Caki2 (cell line): ENCODE measurements at regions not wholly inside any gene's neighbourhood (a gene's known extent, or its start where the extent isn't known, plus 50 kb on each side); places are given as distances from the start of the nearest gene placed in this dataset.

Experiments used
- DNase-seq: peaks from one replicate; pipeline ENCODE4 v3.0.0-alpha.2; 2015; ENCODE audit warnings: low read depth
- in situ Hi-C: cut with HindIII; loops from 2 replicates; pipeline ENCODE4 v1.10.0; 2016; ENCODE audit warnings: low sequenced_read_pairs, low pct_unique_long_range_greater_than_20kb, mixed read lengths

DNA sequence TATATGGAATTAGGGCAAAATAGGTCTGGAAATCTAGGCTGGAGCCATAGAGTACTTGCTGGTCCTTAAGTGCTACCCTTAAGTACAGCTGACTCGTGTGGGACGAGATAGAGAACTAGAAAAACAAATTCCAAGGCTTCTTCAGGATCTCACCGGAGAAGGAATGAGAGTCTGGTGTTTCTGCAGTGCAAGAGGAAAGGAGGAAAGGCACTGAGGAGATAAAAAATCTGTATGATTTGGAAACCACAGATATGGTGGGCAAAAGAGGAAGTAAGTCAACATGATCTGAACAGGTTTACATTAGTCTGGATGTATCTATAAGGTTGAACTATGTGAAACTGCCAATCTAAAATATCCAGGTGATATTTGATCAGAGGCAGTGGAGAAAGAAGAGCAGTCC lies 134.4 kb upstream of the SOX5 start:
- in situ Hi-C loops: no loop called here
- DNase-seq: no peak

DNA sequence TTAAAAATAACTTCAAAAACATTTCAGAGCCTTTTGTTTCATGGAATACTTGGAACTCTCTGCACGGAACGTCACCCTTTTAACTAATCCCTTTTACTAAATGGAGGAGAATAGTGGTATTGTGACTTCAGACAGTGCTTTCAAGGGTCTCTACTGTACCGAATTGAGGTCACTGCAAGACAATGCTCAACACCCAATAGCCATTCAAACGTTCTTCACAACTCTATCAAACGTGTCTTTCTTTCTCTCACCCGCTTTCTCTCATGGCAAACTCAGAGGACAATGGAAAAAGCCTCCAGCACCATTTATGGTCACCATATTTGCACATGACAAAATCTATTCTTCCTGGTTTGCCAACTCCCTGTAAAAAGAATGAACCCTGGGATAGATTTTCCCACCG lies 132.1 kb upstream of the SOX5 start:
- in situ Hi-C loops: no loop called here
- DNase-seq: no peak

GRCh38 chr12:24081092-24081529 lies 131.6 kb upstream of the SOX5 start:
- DNase-seq: no peak
- in situ Hi-C loops: no loop called here

DNA sequence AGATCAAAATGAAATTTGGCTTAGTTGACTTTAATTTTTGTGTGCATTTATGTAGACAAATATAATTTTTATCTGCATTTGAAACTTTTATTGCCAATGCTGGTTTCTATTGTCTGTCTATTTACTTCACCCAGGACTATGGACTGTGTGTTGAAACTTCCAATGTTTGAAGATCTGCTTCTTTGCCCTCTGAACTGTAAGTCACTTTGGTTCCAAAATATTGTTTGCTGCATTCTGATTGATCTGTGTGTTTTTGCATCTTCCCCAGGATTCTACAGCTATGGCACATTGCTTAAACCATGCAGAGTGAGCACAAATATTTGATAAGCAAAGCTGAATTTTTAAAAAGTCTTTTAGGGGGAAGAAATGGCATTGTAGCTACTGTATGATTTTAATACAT lies 131.0 kb upstream of the SOX5 start:
- no peak for DNase-seq
- in situ Hi-C loops: no loop called here

DNA sequence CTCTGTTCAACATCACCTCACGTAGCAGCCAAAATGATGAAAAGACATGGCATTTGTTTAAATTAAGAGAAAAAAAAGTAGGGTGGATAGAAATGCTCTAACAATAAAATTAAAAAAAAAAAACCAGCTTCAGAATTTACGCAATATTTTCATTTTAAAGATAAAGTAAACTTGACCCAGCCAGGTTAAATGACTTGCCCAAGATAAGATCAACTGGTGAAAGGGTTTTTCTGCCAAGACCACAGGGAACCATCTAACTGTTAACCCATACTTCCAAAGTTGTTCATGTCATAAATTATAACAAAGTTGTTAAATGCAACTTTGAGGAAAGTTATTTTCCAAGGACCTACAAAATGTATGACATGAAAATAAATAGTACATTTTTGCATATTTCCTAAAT lies 129.6 kb upstream of the SOX5 start:
- in situ Hi-C loops: no loop called here
- no peak for DNase-seq

GRCh38 chr12:24078318-24078765 lies 128.9 kb upstream of the SOX5 start:
- no peak for DNase-seq
- in situ Hi-C loops: no loop called here

- in situ Hi-C loops: no loop called here
- DNase-seq: no peak
These were observed 127.7 kb upstream of the SOX5 start for GRCh38 chr12:24077161-24077560.

- in situ Hi-C loops: no loop called here
- DNase-seq: no peak
These were observed 126.2 kb upstream of the SOX5 start for GRCh38 chr12:24075650-24076049.

DNA sequence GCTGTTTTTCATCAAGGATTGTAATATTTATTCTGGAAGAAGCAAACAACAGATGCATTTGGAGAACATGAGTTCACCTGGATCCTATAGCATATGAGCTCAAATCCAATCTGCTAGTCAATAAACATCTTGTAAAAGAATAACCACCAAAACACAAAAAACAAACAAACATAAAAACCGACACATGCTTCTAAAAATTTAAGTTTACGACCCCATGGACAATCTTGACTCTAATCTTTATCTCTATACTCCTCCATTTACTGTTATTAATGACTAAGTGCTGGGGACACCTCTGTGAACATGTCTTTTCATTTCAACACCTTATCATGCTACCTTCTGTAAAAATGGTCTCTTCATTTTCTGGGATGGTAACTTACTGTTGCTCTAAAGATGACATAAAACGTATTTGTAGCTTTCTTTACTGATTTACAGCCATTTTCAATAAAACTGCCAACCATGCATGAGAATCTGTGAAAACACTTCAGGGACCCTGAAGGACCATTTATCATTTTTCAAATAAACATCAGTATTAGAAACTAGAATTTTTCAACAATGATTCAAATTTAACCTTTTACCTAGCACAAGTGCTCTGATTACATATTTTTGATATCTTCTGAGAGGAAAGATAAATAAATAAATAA lies 123.8 kb upstream of the SOX5 start:
- no peak for DNase-seq
- in situ Hi-C loops: no loop called here

- DNase-seq: no peak
- in situ Hi-C loops: no loop called here
These were observed 122.8 kb upstream of the SOX5 start for GRCh38 chr12:24072302-24072701.

- DNase-seq: no peak
- in situ Hi-C loops: no loop called here
These were observed 122.4 kb upstream of the SOX5 start for GRCh38 chr12:24071842-24072241.

- in situ Hi-C loops: no loop called here
- DNase-seq: no peak
These were observed 120.3 kb upstream of the SOX5 start for GRCh38 chr12:24069532-24070395.

DNA sequence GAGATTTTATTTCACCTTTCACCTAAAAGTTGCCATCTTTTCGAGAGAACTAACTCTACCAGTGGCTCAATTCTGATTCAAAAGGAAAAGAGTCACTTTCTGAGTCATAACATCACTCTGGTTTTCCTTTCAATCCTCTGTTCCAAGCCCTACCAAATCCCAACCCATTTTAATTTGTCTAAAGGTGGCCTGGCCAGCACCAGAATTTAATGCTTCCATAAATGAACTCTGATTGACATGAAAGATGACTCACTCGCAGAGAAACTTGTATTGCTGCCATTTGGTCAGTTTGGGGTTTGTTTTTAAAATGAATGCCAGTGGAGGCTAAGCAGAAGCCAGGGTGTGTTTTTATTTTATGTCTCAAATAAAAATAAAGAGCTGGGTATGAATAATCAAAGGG lies 117.4 kb upstream of the SOX5 start:
- DNase-seq: peak; percentile 33
- in situ Hi-C loops: no loop called here

DNA sequence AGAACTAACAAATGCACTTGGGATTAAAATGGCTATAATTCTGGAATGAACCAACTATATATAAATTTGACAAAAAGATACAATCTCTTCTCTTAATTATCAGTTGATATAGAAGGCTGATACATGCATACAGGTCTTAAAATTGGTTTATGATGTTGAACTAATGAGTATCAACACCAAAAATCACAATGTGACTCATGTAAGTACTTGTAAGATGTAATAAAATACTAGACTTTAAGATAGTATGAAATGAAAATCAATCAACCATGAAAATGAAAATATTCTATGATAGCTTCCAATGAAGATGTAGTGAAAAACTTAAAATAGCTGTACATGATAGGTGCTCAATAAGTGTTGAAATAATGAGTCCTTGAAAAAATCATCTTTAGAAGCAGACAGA lies 116.6 kb upstream of the SOX5 start:
- DNase-seq: no peak
- in situ Hi-C loops: no loop called here

DNA sequence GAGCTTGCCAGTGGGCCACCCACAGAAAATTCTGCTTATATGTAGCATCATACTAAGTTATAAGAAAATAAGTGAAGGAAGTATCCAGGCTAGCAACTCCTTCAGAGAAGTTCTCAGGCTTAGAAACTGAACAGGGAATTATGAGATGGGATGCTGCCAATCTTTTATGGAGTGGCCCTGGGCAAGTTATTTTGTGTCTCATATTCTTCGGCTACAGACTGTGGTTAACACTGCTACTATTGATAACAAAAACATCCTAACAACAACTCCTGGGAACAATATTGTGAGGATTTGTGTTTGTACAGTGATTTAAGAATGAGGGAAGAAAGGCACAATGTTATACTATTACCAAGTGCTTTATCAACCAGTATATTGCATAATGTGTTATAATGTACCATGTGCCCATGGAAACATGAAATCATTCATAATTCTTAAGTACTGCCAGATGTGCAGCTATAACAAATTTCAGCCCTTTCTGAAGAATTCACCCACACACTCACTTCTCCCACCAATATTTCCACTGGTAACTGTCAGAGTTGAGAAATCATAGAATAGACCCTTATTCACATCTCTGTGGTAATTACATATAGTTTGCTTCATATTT lies 113.3 kb upstream of the SOX5 start:
- no peak for DNase-seq
- in situ Hi-C loops: no loop called here

DNA sequence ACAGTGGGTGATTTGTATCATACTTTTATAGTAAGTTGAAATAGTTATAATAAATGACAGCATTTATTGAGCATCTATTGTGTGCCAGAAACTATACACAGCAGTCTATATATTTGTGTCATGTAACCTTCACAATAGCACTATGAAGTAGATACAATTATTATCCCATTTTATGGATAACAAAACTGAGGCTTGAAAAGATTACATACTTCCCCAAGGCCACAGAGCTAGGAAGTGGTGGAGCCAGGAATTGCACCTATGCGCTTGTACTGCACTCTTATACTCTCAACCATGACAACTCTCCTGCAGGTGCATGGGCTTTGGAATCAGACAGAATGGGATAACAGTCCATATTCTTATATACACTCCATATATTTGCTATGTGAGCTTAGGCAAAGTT lies 110.6 kb upstream of the SOX5 start:
- no peak for DNase-seq
- in situ Hi-C loops: no loop called here

- no peak for DNase-seq
- in situ Hi-C loops: no loop called here
These were observed 108.5 kb upstream of the SOX5 start for GRCh38 chr12:24057920-24058476.

DNA sequence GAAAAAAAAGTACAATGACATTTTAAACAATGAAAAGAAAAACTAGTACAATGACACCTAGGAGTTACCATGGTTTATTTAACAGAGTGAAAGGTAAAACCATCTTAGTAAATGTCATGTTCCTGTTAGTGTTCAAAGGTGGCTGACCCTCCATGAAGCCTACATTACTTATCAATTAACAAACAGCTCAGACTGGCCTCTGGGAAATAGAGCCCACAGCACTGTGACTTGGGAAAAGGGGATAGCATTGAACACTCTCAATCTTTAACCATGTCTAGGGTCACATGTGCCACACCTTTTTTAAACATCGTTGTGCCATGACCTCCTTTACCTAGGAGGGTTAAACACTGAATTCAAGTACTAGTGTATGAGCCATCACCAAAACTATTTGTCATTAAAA lies 106.3 kb upstream of the SOX5 start:
- in situ Hi-C loops: no loop called here
- no peak for DNase-seq

DNA sequence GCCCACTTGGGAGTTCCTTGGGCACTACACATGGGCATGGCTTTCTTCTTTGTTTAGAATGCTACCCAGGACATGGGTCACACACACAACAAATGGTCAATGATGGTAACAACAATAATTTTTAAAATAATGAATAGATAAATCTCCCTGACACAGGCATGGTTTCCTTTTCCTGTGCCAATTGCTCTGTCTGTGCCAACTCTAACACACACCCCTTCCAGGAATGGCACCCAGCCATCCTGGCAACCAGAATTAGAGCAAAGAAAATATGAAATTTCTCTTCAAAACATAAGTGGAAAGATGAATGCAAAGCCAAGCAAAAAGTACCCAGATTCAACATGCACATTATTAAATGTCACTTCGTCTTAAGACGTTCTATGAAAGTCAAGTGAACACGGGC lies 104.9 kb upstream of the SOX5 start:
- no peak for DNase-seq
- in situ Hi-C loops: no loop called here
